NB4 (cell line): ENCODE measurements at regions not wholly inside any gene's neighbourhood (a gene's known extent, or its start where the extent isn't known, plus 50 kb on each side); places are given as distances from the start of the nearest gene placed in this dataset.

Experiments
- DNase-seq: peaks from one replicate; pipeline ENCODE4 v3.0.0; 2010; ENCODE audit warnings: low read depth
- H3K4me3 ChIP-seq: one replicate; pipeline ENCODE4 v1.5.1; 2011; ENCODE audit warnings: mild to moderate bottlenecking, low read depth, low read length, moderate library complexity
- CTCF ChIP-seq: IDR thresholded peaks from one replicate; pipeline ENCODE4 v1.5.1; 2012; ENCODE audit warnings: low read depth, low read length
- MAX ChIP-seq: IDR thresholded peaks from 2 replicates; pipeline ENCODE4 v1.6.1; 2011; ENCODE audit warnings: low read depth, low read length
- MYC ChIP-seq: IDR thresholded peaks from 2 replicates; pipeline ENCODE4 v1.6.1; 2011; ENCODE audit warnings: low read depth, low read length
- POLR2A ChIP-seq: IDR thresholded peaks from 2 replicates; pipeline ENCODE4 v1.6.1; 2011; ENCODE audit warnings: mild to moderate bottlenecking; ENCODE audit not compliant: insufficient read length; ENCODE audit errors: extremely low read depth

- no peak for DNase-seq
- H3K4me3 ChIP-seq: no peak overlapping the region
- TF ChIP-seq MAX: no peak
- no peak for TF ChIP-seq MYC
- TF ChIP-seq POLR2A: no peak
- no peak for TF ChIP-seq CTCF
Measured at GRCh38 chr4:182139491-182139890, 103.7 kb upstream of the TENM3 start.

GRCh38 chr4:182140547-182140946, 102.7 kb upstream of the TENM3 start:
- DNase-seq: no peak
- TF ChIP-seq POLR2A (no peak), MYC (no peak), CTCF (no peak), MAX (no peak)
- H3K4me3 ChIP-seq: no peak overlapping the region

- no peak for TF ChIP-seq CTCF
- TF ChIP-seq MAX: no peak
- TF ChIP-seq POLR2A: no peak
- TF ChIP-seq MYC: no peak
- DNase-seq: no peak
- H3K4me3 ChIP-seq: no peak overlapping the region
Measured at GRCh38 chr4:182141061-182141460, 102.1 kb upstream of the TENM3 start.

- H3K4me3 ChIP-seq: no peak overlapping the region
- TF ChIP-seq POLR2A (no peak), MYC (no peak), MAX (no peak), CTCF (no peak)
- no peak for DNase-seq
Measured at GRCh38 chr4:182142176-182143085, 100.8 kb upstream of the TENM3 start.

GRCh38 chr4:182143086-182143821, 99.9 kb upstream of the TENM3 start:
- H3K4me3 ChIP-seq: no peak overlapping the region
- no peak for DNase-seq
- no peak for TF ChIP-seq CTCF
- no peak for TF ChIP-seq POLR2A
- TF ChIP-seq MYC: no peak
- TF ChIP-seq MAX: no peak
